SW480 (cell line): ENCODE measurements at regions not wholly inside any gene's neighbourhood (a gene's known extent, or its start where the extent isn't known, plus 50 kb on each side); places are given as distances from the start of the nearest gene placed in this dataset.
A peak's percentile ranks its signal among the peaks of the same experiment; 100 is the strongest.
"Not testable (repeated sequence)": the region's sequence is repeated elsewhere in the genome, so short reads cannot be mapped to it uniquely, and the experiment has no call there.

ENCODE experiments used
- DNase-seq: peaks from one replicate; pipeline ENCODE4 v3.0.0-alpha.2; 2016; ENCODE audit warnings: low spot score

- DNase-seq: no peak
Observed at GRCh38 chr4:180261346-180261745, 1981.9 kb upstream of the TENM3 start.

DNA sequence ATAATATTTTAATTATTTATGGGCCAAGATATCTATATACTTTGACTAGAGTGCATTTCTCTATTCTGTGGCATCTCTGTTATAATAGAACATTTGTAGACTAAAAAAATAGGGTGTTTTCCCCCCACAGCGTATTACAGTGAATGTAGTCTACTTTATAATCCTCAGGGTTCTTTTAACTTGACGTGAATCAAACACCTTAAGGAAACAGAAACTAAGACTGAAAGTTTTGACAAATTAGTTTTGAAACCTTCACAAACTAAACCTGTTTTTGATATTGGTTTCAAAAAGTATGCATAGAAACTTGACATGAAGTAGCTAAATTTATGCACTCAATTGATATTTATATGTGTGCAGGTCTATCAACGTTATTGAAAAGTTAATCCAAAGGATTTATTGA lies 1963.1 kb upstream of the TENM3 start:
- no peak for DNase-seq

GRCh38 chr4:180280726-180281297 lies 1962.4 kb upstream of the TENM3 start:
- no peak for DNase-seq

GRCh38 chr4:180281724-180282123 lies 1961.5 kb upstream of the TENM3 start:
- no peak for DNase-seq

- DNase-seq: no peak
Observed at GRCh38 chr4:180284267-180284666, 1958.9 kb upstream of the TENM3 start.

GRCh38 chr4:180285796-180286195 lies 1957.4 kb upstream of the TENM3 start:
- no peak for DNase-seq

- DNase-seq: no peak
Observed at GRCh38 chr4:180292339-180292738, 1950.9 kb upstream of the TENM3 start.

- no peak for DNase-seq
Observed at GRCh38 chr4:180296036-180296599, 1947.1 kb upstream of the TENM3 start.

DNA sequence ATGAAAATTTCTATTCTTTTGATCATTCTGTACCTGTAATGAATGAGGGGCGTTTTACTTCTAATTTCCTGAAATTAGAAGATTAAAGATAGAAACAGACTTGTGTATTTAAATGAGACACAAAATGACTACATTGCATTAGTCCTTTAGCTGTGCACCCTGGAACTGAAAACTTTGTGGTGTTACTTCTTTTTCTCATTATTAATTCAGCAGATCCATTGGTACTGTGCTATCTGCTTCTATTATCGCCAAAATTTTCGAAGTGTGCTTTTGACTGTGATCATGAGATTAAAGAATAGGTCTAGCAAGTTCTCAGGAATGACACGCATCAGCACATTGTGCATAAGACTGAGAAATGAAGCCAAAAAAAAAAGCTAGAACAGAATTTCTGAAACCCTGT lies 1938.9 kb upstream of the TENM3 start:
- DNase-seq: no peak

DNA sequence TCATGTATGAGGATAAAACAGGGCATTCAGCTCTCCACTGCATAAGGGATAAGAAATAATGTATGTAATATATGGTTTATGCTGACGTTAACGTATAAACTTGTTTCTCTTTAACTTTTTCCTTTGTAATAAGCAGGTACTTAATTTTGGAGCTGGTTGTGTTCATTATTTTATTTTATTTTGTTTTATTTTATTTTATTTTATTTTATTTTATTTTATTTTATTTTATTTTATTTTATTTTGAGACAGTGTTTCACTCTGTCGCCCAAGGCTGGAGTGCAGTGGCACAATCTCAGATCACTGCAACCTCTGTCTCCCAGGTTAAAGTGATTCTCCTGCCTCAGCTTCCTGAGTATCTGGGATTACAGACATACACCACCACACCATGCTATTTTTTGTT lies 1932.6 kb upstream of the TENM3 start:
- DNase-seq: no peak

GRCh38 chr4:180314972-180315371 lies 1928.2 kb upstream of the TENM3 start:
- no peak for DNase-seq

- no peak for DNase-seq
Observed at GRCh38 chr4:180330521-180330920, 1912.7 kb upstream of the TENM3 start.

DNA sequence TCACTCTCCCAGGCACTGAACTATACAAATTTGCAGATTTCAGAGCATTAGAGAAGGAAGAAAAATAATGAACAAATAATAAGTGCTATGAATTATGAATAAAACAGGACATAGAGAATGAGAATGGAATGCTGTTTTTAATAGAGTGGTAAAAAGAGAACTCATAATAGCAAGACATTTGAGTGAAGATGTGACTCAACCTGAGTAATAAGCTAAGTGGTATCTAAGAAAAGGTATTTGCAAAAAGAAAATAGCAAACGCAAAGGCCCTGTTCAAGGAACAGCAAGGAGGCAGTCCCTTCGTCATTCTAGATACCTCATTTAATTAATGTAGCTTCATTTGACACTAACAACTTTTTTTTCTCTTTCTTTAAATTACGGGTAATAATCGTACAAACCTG lies 1910.0 kb upstream of the TENM3 start:
- no peak for DNase-seq

DNA sequence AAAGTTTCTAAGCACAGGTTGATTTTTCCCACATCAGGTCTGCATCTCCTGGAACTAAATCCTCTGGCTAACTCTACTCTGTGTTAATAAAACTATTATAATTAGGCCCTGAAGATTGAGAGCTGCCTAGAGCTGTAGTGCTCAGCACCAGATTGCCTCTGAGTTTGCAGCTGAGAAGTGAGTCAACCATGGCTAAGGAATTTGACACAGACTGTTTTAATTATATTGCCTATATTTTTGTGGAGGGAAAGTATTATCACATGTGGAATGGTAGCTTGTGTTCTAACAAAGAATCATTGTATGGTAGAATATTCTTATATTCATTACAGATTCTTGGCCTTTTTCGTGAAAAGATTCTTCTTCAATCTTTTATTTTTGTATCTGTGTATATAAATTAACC lies 1907.6 kb upstream of the TENM3 start:
- DNase-seq: no peak

GRCh38 chr4:180336494-180337090 lies 1906.6 kb upstream of the TENM3 start:
- no peak for DNase-seq

DNA sequence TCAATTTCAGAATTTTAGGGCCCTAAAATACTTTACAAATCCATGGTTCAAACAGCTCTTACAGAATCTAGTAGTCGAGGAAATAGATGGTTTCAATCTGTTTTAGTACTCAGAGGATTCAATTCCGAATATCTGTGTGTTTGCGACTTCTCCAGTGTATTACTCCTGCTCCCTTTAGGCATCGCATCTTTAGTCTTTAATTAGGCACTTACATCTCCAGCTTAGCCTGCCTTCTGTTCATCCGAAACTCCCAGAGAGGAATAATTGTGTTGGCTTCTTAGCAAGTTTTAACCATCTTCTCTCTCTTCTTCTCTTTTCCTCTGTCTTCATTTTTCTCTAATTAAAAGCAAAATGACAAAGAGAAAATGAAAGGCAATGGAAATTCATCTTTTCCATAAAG lies 1901.3 kb upstream of the TENM3 start:
- DNase-seq: no peak

DNA sequence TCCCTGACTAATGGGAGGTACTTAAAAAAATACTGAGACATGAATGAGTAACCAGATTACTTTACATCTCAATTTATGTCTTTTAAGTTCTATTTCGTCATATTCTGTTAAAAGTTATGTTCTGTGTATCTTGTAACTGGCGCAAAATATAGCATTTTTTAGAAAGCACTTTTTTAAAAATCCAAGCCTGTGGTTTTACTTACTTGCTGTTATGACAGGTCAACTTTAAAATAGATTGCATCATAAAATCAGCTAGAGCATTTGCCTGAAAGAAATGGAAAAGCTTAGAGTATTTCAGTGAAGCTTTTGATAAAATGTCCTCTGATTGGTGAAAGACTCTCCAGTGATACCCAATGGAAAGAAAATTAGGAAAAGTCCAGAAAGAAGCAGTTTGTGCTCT lies 1892.3 kb upstream of the TENM3 start:
- no peak for DNase-seq

DNA sequence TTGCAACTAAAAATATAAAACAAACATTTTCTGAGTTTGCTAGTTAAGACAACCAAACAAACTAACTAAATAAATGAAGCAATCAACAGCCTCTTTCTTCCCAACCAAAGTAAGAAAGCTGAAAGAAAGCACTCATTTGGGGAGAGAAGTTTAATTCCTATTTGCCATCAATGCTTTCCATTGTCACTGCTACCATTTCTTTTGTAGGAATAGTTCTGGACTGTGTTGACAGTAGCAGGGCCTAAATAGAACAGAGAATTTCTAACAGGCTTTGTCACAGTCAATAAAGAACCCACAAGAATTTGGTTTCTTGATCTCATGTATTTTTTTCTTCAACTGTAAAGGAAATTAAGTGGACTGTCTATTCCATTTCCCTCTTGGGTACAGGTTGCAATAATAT lies 1886.4 kb upstream of the TENM3 start:
- peak; percentile 1 for DNase-seq

GRCh38 chr4:180360113-180360512 lies 1883.1 kb upstream of the TENM3 start:
- DNase-seq: not testable (repeated sequence)

- DNase-seq: no peak
Observed at GRCh38 chr4:180363815-180364214, 1879.4 kb upstream of the TENM3 start.

- DNase-seq: no peak
Observed at GRCh38 chr4:180372691-180373090, 1870.5 kb upstream of the TENM3 start.

GRCh38 chr4:180377741-180378140 lies 1865.5 kb upstream of the TENM3 start:
- no peak for DNase-seq

- DNase-seq: peak; percentile 31
Observed at GRCh38 chr4:180380733-180381132, 1862.5 kb upstream of the TENM3 start.

GRCh38 chr4:180391613-180392012 lies 1851.6 kb upstream of the TENM3 start:
- DNase-seq: no peak
